NCI-H2227 treated with DMSO at 0.1 percent for 48 hours (cell line): ENCODE measurements at regions not wholly inside any gene's neighbourhood (a gene's known extent, or its start where the extent isn't known, plus 50 kb on each side); places are given as distances from the start of the nearest gene placed in this dataset.
"Not testable (repeated sequence)": the region's sequence is repeated elsewhere in the genome, so short reads cannot be mapped to it uniquely, and the experiment has no call there.

Experiments
- DNase-seq: peaks from one replicate; lab custom pipeline; 2025; lab: John Stamatoyannopoulos, UW

GRCh38 chr5:126143622-126144021 lies 279.6 kb upstream of the GRAMD2B start:
- no peak for DNase-seq

- not testable (repeated sequence) for DNase-seq
Observed at GRCh38 chr5:126150319-126150718, 272.9 kb upstream of the GRAMD2B start.

GRCh38 chr5:126155298-126155697 lies 267.9 kb upstream of the GRAMD2B start:
- not testable (repeated sequence) for DNase-seq

- DNase-seq = no peak
Observed at GRCh38 chr5:126166368-126166767, 256.8 kb upstream of the GRAMD2B start.

- DNase-seq = no peak
Observed at GRCh38 chr5:126168785-126169184, 254.4 kb upstream of the GRAMD2B start.

GRCh38 chr5:126171916-126172315 lies 251.3 kb upstream of the GRAMD2B start:
- no peak for DNase-seq

- no peak for DNase-seq
Observed at GRCh38 chr5:126172812-126173211, 250.4 kb upstream of the GRAMD2B start.

- no peak for DNase-seq
Observed at GRCh38 chr5:126178521-126178920, 244.7 kb upstream of the GRAMD2B start.

- no peak for DNase-seq
Observed at GRCh38 chr5:126182971-126183695, 240.1 kb upstream of the GRAMD2B start.

GRCh38 chr5:126184474-126184873 lies 238.7 kb upstream of the GRAMD2B start:
- DNase-seq = no peak

GRCh38 chr5:126186210-126186609 lies 237.0 kb upstream of the GRAMD2B start:
- DNase-seq = no peak

GRCh38 chr5:126188804-126189203 lies 234.4 kb upstream of the GRAMD2B start:
- no peak for DNase-seq

- no peak for DNase-seq
Observed at GRCh38 chr5:126189231-126189630, 234.0 kb upstream of the GRAMD2B start.

- no peak for DNase-seq
Observed at GRCh38 chr5:126189862-126190261, 233.3 kb upstream of the GRAMD2B start.

- no peak for DNase-seq
Observed at GRCh38 chr5:126192226-126192625, 231.0 kb upstream of the GRAMD2B start.

- DNase-seq = no peak
Observed at GRCh38 chr5:126195410-126196100, 227.7 kb upstream of the GRAMD2B start.

- DNase-seq = peak; percentile 54
Observed at GRCh38 chr5:126198531-126198930, 224.7 kb upstream of the GRAMD2B start.

GRCh38 chr5:126199467-126199866 lies 223.7 kb upstream of the GRAMD2B start:
- no peak for DNase-seq

- no peak for DNase-seq
Observed at GRCh38 chr5:126208691-126209090, 214.5 kb upstream of the GRAMD2B start.

- DNase-seq = no peak
Observed at GRCh38 chr5:126210955-126211354, 212.3 kb upstream of the GRAMD2B start.

GRCh38 chr5:126219616-126220015 lies 203.6 kb upstream of the GRAMD2B start:
- DNase-seq = no peak

- no peak for DNase-seq
Observed at GRCh38 chr5:126220725-126221124, 202.5 kb upstream of the GRAMD2B start.

- DNase-seq = no peak
Observed at GRCh38 chr5:126228934-126229333, 194.3 kb upstream of the GRAMD2B start.

- no peak for DNase-seq
Observed at GRCh38 chr5:126233256-126233655, 190.0 kb upstream of the GRAMD2B start.
